Gastrocnemius medialis (tissue), 4 donors: ENCODE measurements at regions not wholly inside any gene's neighbourhood (a gene's known extent, or its start where the extent isn't known, plus 50 kb on each side); places are given as distances from the start of the nearest gene placed in this dataset.

Experiments used
- ATAC-seq, 2 donors: fragments of 150-250 bp; one replicate each; pipeline ENCODE4 v1.9.1; 2016
- DNase-seq, 2 donors: peaks; one replicate each; pipeline ENCODE4 v3.0.0-alpha.2; 2019
- H3K27ac ChIP-seq, 4 donors: fragments of 200-600 bp; sonication (generic); 1 replicate in 1 of 4; 2 replicates in 3 of 4; pipeline ENCODE4 v1.5.1; 2016 to 2018; ENCODE audit warnings: mild to moderate bottlenecking in 2 of 4, moderate library complexity in 1 of 4
- H3K27me3 ChIP-seq, 3 donors: fragments of 200-600 bp; sonication (generic) in 2 of 3; 1 replicate in 1 of 3; 2 replicates in 2 of 3; pipeline versions ENCODE4 v1.5.1 to v1.6.0; 2016 to 2019; ENCODE audit warnings: mild to moderate bottlenecking in 1 of 3, moderate library complexity in 1 of 3
- H3K36me3 ChIP-seq, 2 donors: fragments of 200-600 bp; sonication (generic) in 1 of 2; one replicate each; pipeline ENCODE4 v1.5.1; 2017 to 2018
- H3K4me1 ChIP-seq, 2 donors: fragments of 200-600 bp; sonication (generic) in 1 of 2; one replicate each; pipeline ENCODE4 v1.5.1; 2016 to 2017; ENCODE audit warnings: mild to moderate bottlenecking in 2 of 2
- H3K4me3 ChIP-seq, 4 donors: fragments of 200-600 bp; sonication (generic) in 3 of 4; 1 replicate in 1 of 4; 2 replicates in 3 of 4; pipeline ENCODE4 v1.5.1; 2016 to 2019; ENCODE audit warnings: mild to moderate bottlenecking in 2 of 4
- H3K9me3 ChIP-seq, 3 donors: fragments of 200-600 bp; sonication (generic) in 2 of 3; 1 replicate in 1 of 3; 2 replicates in 2 of 3; pipeline ENCODE4 v1.5.1; 2016 to 2019
- CTCF ChIP-seq, 5 experiments: fragments of 450-650 bp in 3 of 5; fragments of 200-600 bp in 2 of 5; sonication (generic) in 2 of 5; IDR thresholded peaks in 4 of 5; conservative IDR thresholded peaks in 1 of 5; 1 replicate in 4 of 5; 2 replicates in 1 of 5; pipeline ENCODE4 v1.5.1; 2016 to 2019; ENCODE audit warnings: antibody characterized with exemption in 5 of 5, mild to moderate bottlenecking in 3 of 5, moderate library complexity in 3 of 5
- POLR2A ChIP-seq, 2 donors: fragments of 450-650 bp; IDR thresholded peaks; one replicate each; pipeline ENCODE4 v1.6.1; 2017; ENCODE audit warnings: antibody characterized with exemption in 2 of 2, mild to moderate bottlenecking in 2 of 2, moderate library complexity in 2 of 2
- in situ Hi-C, 4 donors: fragments of 200-750 bp; cut with MboI; loops; one replicate each; pipeline versions ENCODE4 v1.15.0 to v1.8.0; 2017; ENCODE audit warnings: low sequenced_read_pairs in 4 of 4
- intact Hi-C: fragments of 100-400 bp; cut with DNase I; formaldehyde crosslinking; loops from one replicate; pipeline ENCODE4 v1.15.1; 2023; ENCODE audit warnings: low total_unique reads

- Histone ChIP-seq H3K4me1 (no peaks in the 10 kb centered on the region), H3K27me3 (no peaks in the 10 kb centered on the region), H3K9me3 (no peaks in the 10 kb centered on the region), H3K4me3 (no peak overlapping the region), H3K36me3 (no peaks in the 10 kb centered on the region), H3K27ac (no peak overlapping the region)
- intact Hi-C loops: no loop called here
- no peak for TF ChIP-seq CTCF (IDR thresholded peaks at IDR 0.05 in 4 of 5, conservative IDR thresholded peaks at IDR 0.05 in 1 of 5)
- no peak for TF ChIP-seq POLR2A (IDR thresholded peaks at IDR 0.05)
- DNase-seq (no peak), ATAC-seq (no peak)
- in situ Hi-C loops: no loop called here
Observed at GRCh38 chr16:8496364-8496763, 93.9 kb downstream of the TMEM114 start.

- no peak for TF ChIP-seq CTCF (IDR thresholded peaks at IDR 0.05 in 4 of 5, conservative IDR thresholded peaks at IDR 0.05 in 1 of 5)
- TF ChIP-seq POLR2A (IDR thresholded peaks at IDR 0.05): no peak
- in situ Hi-C loops: no loop called here
- ATAC-seq (no peak), DNase-seq (no peak)
- no peaks in the 10 kb centered on the region for H3K27me3 ChIP-seq
- H3K4me3 ChIP-seq: no peak overlapping the region
- no peaks in the 10 kb centered on the region for H3K36me3 ChIP-seq
- no peaks in the 10 kb centered on the region for H3K4me1 ChIP-seq
- no peaks in the 10 kb centered on the region for H3K9me3 ChIP-seq
- no peak overlapping the region for H3K27ac ChIP-seq
- intact Hi-C loops: no loop called here
Observed at GRCh38 chr16:8493972-8494371, 96.3 kb downstream of the TMEM114 start.

DNA sequence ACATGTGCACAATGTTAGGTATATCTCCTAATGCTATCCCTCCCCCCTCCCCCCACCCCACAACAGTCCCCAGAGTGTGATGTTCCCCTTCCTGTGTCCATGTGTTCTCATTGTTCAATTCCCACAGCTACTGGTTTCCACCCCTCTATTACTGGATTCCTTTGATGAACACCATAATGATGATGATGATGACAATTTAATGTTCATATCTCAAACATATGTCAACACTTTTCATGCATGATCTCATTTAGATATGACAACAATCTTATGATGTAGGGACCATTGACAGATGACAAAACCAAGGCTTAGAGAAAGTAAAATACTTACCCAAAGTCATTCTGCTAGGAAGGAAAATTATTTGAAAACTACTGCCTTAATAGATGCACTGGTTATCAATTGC is 97.6 kb downstream of the TMEM114 start:
- intact Hi-C loops (no loop called here), in situ Hi-C loops (no loop called here)
- no peak for TF ChIP-seq CTCF (IDR thresholded peaks at IDR 0.05 in 4 of 5, conservative IDR thresholded peaks at IDR 0.05 in 1 of 5)
- TF ChIP-seq POLR2A (IDR thresholded peaks at IDR 0.05): no peak
- no peaks in the 10 kb centered on the region for H3K9me3 ChIP-seq
- H3K27ac ChIP-seq: no peak overlapping the region
- ATAC-seq (no peak), DNase-seq (no peak)
- H3K4me1 ChIP-seq: no peaks in the 10 kb centered on the region
- H3K36me3 ChIP-seq: no peaks in the 10 kb centered on the region
- H3K27me3 ChIP-seq: no peaks in the 10 kb centered on the region
- no peak overlapping the region for H3K4me3 ChIP-seq

DNA sequence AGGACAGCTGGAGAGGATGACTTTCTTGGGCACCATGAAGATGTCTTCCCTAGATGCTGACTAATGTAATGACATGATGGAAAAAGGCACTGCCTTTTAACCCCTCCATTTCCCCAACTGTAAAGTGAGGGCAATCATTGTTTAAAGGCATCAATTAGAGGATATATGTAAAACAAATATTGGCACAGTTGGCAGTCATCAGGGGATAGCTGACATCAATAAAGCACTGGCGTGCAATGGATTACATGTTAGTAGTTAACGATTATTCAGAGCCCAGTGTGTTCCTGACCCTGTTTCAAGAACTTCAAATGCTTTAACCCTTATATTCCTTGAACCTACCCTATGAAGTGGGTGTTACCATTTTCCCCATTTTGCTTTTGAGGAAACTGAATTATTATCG is 100.7 kb downstream of the TMEM114 start:
- no peaks in the 10 kb centered on the region for H3K4me1 ChIP-seq
- intact Hi-C loops (no loop called here), in situ Hi-C loops (no loop called here)
- DNase-seq (no peak), ATAC-seq (no peak)
- no peaks in the 10 kb centered on the region for H3K9me3 ChIP-seq
- H3K36me3 ChIP-seq: no peaks in the 10 kb centered on the region
- H3K27me3 ChIP-seq: no peaks in the 10 kb centered on the region
- H3K4me3 ChIP-seq: no peak overlapping the region
- TF ChIP-seq CTCF (IDR thresholded peaks at IDR 0.05 in 4 of 5, conservative IDR thresholded peaks at IDR 0.05 in 1 of 5) (no peak), POLR2A (IDR thresholded peaks at IDR 0.05) (no peak)
- H3K27ac ChIP-seq: no peak overlapping the region

- ATAC-seq (no peak), DNase-seq (no peak)
- Histone ChIP-seq H3K4me3 (no peak overlapping the region), H3K4me1 (no peaks in the 10 kb centered on the region), H3K9me3 (no peaks in the 10 kb centered on the region), H3K27ac (no peak overlapping the region), H3K27me3 (no peaks in the 10 kb centered on the region), H3K36me3 (no peaks in the 10 kb centered on the region)
- TF ChIP-seq POLR2A (IDR thresholded peaks at IDR 0.05) (no peak), CTCF (IDR thresholded peaks at IDR 0.05 in 4 of 5, conservative IDR thresholded peaks at IDR 0.05 in 1 of 5) (no peak)
- in situ Hi-C loops (no loop called here), intact Hi-C loops (no loop called here)
Observed at GRCh38 chr16:8486985-8487384, 103.3 kb downstream of the TMEM114 start.
